ENCODE measurements at regions not wholly inside any gene's neighbourhood (a gene's known extent, or its start where the extent isn't known, plus 50 kb on each side); places are given as distances from the start of the nearest gene placed in this dataset.

GRCh38 chr22:48646216-48646925, 1181.3 kb downstream of the BRD1 start:
- no peak for DNase-seq

DNA sequence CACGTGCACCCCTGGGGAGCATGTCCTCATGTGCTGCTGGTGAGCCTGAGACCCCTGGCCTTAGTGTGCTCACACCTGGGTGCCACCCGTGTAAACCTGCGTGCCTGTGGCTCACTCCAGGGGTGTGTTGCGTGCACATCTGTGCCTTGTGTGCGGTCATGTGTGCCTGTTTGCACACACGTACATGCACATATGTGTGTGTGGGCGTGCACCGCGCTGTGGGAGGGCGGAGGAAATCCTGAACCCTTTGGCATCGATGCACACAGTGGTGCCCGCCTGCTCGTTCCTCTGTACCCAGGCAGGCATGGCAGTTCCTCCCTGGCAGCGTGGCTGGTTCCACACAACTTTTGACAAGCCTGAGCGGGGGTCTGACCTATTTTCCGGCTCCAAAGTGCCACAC, 1181.9 kb downstream of the BRD1 start:
- DNase-seq = no peak

- no peak for DNase-seq
These were observed 1182.7 kb downstream of the BRD1 start for GRCh38 chr22:48644997-48645396.

- DNase-seq = no peak
These were observed 1183.6 kb downstream of the BRD1 start for GRCh38 chr22:48644108-48644507.

DNA sequence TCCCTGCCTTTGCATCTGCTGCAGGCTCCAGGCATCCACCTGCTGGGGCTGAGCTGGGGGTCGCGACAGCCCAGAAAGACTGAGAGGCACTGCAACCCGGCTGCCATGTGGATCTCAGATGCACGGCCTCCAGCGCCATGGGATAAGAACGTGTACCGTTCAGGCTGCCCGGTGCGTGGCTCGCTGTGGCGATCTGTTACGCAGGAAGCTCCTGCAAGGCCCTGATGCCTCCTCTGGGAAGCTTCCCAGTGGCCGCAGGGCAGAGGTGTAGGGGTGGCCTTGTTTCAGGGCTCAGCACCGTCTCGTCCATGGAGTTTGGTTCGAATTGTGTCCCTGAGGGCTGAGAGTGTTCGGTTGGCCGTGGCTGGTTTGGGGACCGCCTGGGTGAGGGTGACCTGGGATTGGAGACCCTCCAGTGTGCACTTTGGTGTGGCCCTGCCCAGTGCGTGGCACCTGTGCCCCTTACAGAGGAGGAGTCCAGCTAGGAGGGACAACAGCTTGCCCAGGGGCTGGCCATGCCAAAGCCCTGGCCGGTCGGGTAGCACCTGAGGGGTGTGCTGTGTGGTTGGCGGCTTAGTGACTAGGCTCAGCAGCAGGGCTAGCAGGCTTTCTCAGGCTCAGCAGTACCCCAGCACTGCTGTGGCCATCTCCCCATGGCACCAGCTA, 1184.5 kb downstream of the BRD1 start:
- DNase-seq = no peak

DNA sequence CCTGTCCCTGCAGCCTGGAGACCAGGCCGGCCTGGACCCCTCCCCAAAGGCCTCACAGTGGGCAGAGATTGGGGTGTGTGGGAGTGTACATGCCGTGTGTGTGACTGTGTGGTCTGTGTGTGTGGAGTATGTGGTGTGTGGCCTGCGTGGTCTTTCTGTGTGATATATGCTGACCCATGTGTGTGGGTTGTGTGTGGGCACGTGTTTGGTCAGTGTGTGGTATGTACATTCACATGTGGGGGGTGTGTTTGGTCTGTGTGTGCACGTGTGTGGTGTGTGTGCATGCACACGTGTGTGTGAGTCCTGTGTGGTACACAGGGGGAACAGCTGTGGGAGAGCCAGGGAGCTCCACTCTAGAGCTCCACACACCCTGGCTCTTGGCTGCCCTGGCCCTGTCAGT, 1185.1 kb downstream of the BRD1 start:
- no peak for DNase-seq

DNA sequence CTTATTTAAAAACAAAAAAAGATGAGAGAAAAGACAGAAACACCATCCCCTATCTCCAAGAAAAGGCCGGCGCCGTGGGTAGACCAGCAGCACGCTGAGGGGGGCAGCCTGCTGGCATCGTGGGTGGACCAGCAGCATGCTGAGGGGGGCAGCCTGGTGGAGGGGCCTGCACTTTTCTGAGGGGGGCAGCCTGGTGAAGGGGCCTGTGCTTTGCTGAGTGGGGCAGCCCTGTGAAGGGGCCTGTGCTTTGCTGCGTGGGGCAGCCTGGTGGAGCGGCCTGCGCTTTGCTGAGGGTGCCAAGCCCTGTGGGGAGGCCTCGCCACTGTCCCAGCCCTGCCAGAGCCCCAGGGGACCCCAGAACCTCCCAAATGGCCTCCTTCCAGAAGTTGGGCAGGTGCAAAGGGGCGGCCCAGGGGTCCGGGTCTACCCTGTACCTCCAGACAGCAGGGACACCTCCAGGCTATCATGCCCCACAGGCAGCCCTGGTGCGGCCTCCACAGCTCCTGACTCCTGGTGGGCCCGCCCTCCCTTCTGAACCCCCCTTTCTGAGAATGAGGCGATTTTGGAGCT, 1185.7 kb downstream of the BRD1 start:
- DNase-seq = no peak

GRCh38 chr22:48640890-48641841, 1186.5 kb downstream of the BRD1 start:
- DNase-seq = no peak

- no peak for DNase-seq
These were observed 1187.6 kb downstream of the BRD1 start for GRCh38 chr22:48639896-48640748.

GRCh38 chr22:48639021-48639795, 1188.5 kb downstream of the BRD1 start:
- no peak for DNase-seq

- no peak for DNase-seq
These were observed 1190.4 kb downstream of the BRD1 start for GRCh38 chr22:48637231-48637630.

GRCh38 chr22:48636746-48637145, 1190.9 kb downstream of the BRD1 start:
- no peak for DNase-seq

GRCh38 chr22:48635816-48636215, 1191.9 kb downstream of the BRD1 start:
- DNase-seq = no peak

- DNase-seq = no peak
These were observed 1192.6 kb downstream of the BRD1 start for GRCh38 chr22:48635031-48635430.

- DNase-seq = no peak
These were observed 1193.5 kb downstream of the BRD1 start for GRCh38 chr22:48633996-48634836.

- DNase-seq = no peak
These were observed 1194.9 kb downstream of the BRD1 start for GRCh38 chr22:48632646-48633246.

GRCh38 chr22:48631288-48631863, 1196.3 kb downstream of the BRD1 start:
- no peak for DNase-seq

- no peak for DNase-seq
These were observed 1196.8 kb downstream of the BRD1 start for GRCh38 chr22:48630848-48631247.

GRCh38 chr22:48630433-48630754, 1197.3 kb downstream of the BRD1 start:
- DNase-seq = no peak
